Astrocyte (in vitro differentiated cells and primary cell): ENCODE measurements at regions not wholly inside any gene's neighbourhood (a gene's known extent, or its start where the extent isn't known, plus 50 kb on each side); places are given as distances from the start of the nearest gene placed in this dataset.

Experiments used
- CTCF ChIP-seq: IDR thresholded peaks from 2 replicates; pipeline ENCODE4 v1.5.1; 2011; ENCODE audit warnings: low read depth, mild to moderate bottlenecking, inconsistent platforms, low read length, moderate library complexity; ENCODE audit not compliant: insufficient read depth
- EZH2 ChIP-seq: IDR thresholded peaks from 2 replicates; pipeline ENCODE4 v1.6.1; 2012; ENCODE audit warnings: mild to moderate bottlenecking, low read length, inconsistent platforms; ENCODE audit not compliant: insufficient read depth

GRCh38 chr2:205898744-205899143 is 187.2 kb downstream of the INO80D start:
- no peak for TF ChIP-seq CTCF
- no peak for TF ChIP-seq EZH2
